G401 (cell line): ENCODE measurements at regions not wholly inside any gene's neighbourhood (a gene's known extent, or its start where the extent isn't known, plus 50 kb on each side); places are given as distances from the start of the nearest gene placed in this dataset.
A peak's percentile ranks its signal among the peaks of the same experiment; 100 is the strongest.

Experiments used
- DNase-seq: peaks from one replicate; pipeline ENCODE4 v3.0.0-alpha.2; 2015; ENCODE audit warnings: low spot score
- in situ Hi-C: cut with HindIII; loops from 2 replicates; pipeline ENCODE4 v1.10.0; 2016; ENCODE audit warnings: low sequenced_read_pairs, mixed read lengths

DNA sequence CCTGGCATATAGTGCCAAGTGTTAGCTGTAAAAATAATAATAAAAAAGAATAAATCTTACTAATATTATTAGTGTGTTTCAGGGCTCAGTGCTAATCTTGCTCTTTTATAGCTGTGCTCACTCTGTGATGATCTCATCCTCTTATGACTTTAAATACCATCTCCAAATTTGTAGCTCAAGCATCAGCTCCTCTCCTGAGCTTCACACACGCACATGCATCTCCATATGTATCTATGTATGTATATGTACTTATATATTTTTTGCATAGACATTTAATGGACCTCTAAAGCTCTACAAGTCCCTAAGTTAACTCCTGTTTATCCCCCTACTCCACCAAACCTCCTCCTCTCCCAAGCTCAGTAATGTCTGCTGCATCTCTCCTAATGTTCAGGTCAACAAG is 170.8 kb upstream of the NR3C1 start:
- DNase-seq = no peak
- in situ Hi-C loops = no loop called here

- no peak for DNase-seq
- in situ Hi-C loops = no loop called here
These were observed 170.2 kb upstream of the NR3C1 start for GRCh38 chr5:143573568-143574170.

DNA sequence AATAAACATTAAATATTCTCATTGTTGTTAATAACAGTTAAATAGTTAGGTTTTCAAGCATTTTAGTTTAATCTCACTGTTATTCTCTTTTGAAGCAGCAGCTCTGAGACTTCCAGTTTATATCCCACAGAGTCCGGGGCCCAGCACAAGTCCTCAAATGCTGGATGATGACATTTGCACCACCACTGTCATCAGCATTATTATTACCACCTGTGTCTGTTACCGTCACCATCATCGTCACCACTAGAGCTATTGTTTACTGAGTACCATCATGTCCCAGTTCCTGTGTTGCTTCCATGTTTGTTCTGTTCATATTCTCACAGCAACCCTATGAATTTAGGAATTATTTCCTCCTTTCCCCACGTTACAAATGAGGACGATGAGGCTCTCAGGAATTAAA is 169.2 kb upstream of the NR3C1 start:
- no peak for DNase-seq
- in situ Hi-C loops = no loop called here

DNA sequence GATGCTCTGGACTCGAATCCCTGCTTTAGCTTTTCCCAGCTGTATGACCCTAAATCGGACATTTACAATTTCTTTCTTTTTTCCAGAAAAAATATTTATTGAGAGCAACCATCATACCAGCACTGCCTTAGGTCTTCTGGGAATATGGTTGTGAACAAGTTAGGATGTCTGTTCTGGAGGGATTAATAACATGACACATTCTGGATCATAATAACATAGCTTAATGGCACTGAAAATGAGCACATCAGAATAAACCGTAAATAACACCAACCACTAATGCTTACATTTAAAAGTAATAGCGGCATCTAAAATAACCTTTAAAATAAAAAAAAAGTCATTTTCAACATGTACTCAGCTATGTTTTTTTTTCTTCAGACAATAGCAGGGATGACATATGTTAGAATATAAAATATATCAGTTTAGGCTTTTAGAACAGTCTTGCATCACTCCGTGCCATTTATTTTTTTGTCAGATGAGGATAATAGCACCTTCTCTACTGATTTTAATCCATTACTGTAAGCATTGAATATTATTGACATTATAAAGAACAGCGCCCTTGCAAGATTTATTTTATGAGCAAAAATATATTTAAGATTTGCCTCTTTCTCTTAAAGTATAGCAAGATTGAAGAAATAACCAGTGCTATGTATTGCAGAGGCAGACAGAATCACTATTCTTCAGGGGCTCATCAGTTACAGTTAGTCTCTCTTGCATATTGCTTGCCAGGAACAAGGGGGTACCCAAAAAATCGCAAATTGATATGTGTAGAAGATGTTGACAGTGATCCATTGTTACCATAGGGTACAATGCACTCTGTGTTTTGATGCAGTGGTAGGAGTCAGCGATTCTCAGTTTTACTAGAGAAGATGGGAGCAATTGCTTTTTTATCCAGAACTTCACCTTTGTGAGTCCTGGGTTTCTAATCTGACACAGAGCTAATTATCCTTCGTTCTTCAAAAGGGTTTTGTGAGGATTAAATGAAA is 168.4 kb upstream of the NR3C1 start:
- in situ Hi-C loops = no loop called here
- no peak for DNase-seq

DNA sequence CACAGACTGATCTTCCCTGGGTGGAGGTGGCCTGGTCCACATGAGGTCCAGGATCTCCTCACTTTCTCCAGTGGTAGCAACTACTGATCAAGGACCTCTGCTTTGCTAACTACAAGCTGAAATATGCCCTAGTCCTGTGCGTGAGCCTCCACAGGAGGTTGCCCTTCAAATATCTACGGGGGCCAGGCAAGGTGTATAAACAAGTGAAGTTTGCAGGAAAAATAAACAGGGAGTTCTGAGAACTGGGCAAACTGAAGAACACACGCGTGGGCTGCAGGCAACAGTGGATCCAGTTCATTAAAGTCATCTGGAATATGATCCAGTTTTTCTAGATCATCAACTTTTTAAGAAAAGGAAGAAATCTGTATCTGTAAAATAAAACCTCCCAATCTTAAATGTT is 167.5 kb upstream of the NR3C1 start:
- no peak for DNase-seq
- in situ Hi-C loops = no loop called here

DNA sequence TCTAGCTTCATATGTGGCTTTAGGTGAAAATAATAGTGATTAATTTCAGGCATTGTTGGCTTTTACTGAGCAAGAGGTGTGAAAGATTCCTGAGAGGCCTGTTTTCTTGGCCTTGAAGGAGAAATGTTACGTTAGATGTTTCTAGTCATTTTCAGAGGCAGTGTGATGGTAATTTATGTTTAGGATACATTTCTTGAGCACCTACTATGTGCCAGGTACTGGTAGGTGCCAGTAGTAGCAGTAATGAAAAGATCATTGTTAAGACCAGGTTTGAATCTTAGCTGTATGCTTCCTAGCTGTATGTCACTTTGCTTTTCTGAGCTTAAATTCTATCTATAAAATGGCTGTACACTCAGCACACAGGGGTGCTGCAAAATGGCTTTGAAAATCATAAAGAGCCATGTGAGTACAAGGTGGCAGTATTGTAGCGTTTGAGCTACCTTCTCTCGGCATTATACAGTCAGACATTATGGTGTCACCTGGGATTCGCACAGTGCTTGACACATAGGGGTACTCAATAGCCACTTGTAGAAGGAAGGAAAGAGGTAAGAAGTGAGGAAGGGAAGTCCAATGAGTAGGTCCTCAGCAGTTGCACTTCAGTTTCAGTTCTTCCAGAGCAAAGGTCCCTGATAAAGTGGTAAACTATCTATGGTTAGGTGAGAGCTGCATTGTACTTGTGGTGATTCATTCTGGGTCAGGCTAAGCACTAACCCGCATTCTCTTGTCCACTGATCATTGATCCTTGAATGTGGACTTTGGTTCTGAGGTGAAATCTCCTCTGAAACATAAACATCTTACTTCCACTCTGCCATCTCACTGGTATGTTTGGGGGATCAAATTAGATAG is 166.5 kb upstream of the NR3C1 start:
- in situ Hi-C loops = no loop called here
- DNase-seq = no peak

- no peak for DNase-seq
- in situ Hi-C loops = no loop called here
These were observed 165.8 kb upstream of the NR3C1 start for GRCh38 chr5:143569213-143569701.

GRCh38 chr5:143567583-143568504 is 164.4 kb upstream of the NR3C1 start:
- DNase-seq = no peak
- in situ Hi-C loops = no loop called here

- in situ Hi-C loops = no loop called here
- no peak for DNase-seq
These were observed 162.7 kb upstream of the NR3C1 start for GRCh38 chr5:143566139-143566538.

DNA sequence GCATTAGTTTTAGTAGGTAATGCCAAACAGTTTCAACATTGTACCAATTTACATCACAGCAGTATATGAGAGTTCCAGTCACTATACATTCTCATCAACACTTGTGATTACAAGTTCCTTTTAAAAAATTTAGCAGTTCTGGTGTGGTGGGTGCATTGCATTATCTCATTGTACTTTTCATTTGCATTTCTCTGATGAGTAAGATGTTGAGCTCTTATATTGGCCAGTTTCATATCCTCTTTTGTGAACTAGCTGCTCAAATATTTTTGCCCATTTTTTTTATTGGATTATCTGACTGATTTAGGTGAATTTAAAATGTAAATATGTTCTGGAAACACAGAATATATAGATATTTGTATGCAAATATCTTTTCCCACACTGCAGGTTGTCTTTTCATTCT is 160.9 kb upstream of the NR3C1 start:
- no peak for DNase-seq
- in situ Hi-C loops = no loop called here

DNA sequence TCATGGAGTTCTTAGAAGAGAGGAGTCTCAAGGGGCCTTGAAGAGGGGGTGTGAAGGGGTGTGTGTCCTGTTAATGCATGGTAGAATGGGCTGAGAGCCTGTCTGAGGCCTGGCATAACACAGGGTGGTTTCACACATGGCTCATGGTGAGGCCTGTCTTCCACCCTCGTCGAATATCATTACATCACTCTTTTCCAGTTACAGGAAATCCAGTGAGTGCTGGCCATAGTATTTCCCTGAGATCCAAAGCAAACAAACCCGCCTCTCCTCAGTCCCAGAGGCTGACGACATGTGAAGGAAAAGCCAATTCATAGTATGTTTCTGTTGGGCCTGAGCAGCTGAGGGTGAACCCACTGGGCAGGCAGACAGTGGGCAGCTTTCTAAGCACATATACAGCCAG is 159.4 kb upstream of the NR3C1 start:
- in situ Hi-C loops = no loop called here
- DNase-seq = no peak

- in situ Hi-C loops = no loop called here
These were observed 157.7 kb upstream of the NR3C1 start for GRCh38 chr5:143561219-143561618.

GRCh38 chr5:143560378-143560777 is 156.9 kb upstream of the NR3C1 start:
- in situ Hi-C loops = no loop called here
- no peak for DNase-seq

More at GRCh38 chr5:143561219-143561618, 157.7 kb upstream of the NR3C1 start:
- DNase-seq = peak; percentile 58

GRCh38 chr5:143559586-143560109 is 156.2 kb upstream of the NR3C1 start:
- no peak for DNase-seq
- in situ Hi-C loops = no loop called here

DNA sequence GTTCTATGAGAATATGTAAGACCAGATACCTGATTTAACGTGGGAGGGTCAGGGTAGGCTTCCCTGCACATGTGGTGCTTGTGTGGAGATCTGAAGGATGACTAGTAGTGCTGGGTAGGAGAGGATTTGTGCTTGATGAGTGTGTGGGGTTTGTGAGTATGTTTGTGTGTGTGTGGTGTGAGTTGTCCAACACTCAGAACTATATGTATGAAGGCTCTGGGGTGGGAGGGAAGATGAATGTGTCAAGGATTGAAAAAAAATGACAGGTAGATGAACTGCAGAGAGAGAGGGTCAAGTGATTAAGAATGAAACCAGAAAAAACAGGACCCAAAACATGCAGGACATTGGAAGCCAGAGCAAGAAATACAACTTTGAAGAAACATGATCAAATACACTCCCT is 154.6 kb upstream of the NR3C1 start:
- in situ Hi-C loops = no loop called here
- no peak for DNase-seq

DNA sequence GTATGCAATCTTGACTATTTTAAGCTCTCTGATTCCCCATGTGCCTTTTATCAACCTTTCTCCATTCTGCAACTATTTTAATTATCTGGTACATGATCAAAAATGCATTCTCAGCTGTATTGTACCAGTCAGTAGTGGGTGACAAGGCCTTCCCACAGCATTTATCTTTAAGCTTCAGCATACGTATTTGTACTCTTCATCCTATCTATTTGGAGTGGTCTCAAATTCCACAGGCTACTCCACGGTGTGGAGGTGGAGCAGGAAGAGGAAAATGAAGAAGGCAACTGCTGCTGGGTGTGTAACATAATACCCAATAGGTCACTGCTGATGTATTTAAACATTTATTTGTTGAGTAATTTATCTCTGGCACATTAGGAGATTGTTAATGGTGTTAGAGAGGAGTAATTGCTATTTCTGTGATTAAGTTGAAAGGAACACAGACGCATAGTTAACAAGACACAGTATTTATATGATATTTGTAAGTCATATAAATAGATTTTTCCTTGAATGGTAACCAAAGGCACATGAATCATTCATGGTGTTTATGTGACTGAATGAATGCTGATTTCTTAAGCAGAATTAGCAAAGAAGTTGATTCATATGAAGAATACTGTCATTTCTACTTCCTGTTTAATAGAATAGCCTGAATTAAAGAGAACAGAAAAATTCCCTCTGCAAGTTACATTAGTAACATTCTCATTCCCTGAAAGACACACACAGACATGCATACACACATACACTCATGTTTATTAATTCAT is 153.8 kb upstream of the NR3C1 start:
- in situ Hi-C loops = no loop called here
- no peak for DNase-seq

DNA sequence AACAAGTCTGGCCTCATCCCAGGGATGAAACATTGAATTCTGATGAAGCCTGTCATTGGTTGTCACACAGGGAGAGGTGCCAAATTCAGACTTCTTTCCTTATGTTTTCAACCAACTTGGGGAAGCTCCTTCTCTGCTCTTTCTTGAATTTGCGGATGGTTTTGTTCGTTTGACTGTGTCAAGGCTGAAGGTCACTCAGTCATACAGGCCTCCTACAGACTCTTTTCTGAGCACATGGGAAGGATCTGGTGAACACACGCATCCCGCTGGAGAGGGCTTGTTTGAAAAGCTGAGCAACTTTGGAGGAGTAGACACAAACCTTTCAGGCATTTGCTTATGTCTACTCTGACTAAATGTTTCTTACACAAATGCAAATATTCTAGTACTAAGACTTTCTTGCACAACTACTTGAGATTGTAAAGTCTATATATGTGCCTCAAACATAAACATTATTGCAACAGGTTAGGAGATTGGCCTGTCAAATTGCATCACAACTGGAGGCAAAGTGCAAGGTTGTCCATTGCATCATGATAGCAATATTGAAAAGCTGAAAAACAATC is 151.5 kb upstream of the NR3C1 start:
- in situ Hi-C loops = no loop called here

More for the DNA sequence above, 151.5 kb upstream of the NR3C1 start:
- DNase-seq = no peak
